Psoas muscle (tissue), 7 donors: ENCODE measurements at regions not wholly inside any gene's neighbourhood (a gene's known extent, or its start where the extent isn't known, plus 50 kb on each side); places are given as distances from the start of the nearest gene placed in this dataset.

Source experiments
- ATAC-seq, 4 donors: fragments of 200-7000 bp; cut with Tn5 transposase; one replicate each; pipeline ENCODE4 v1.9.1; 2020; ENCODE audit warnings: moderate library complexity in 3 of 4, mild to moderate bottlenecking in 2 of 4
- DNase-seq, 2 donors: peaks; one replicate each; pipeline ENCODE4 v3.0.0-alpha.2; 2020
- H3K27ac ChIP-seq: fragments of 200-600 bp; one replicate; pipeline ENCODE4 v1.8.0; 2022
- H3K27me3 ChIP-seq, 3 donors: fragments of 200-600 bp in 1 of 3; one replicate each; pipeline versions ENCODE4 v1.6.1 to v1.8.0; 2013 to 2022; ENCODE audit warnings: low read length in 2 of 3, mild to moderate bottlenecking in 2 of 3, moderate library complexity in 1 of 3; ENCODE audit not compliant: insufficient read depth in 3 of 3
- H3K36me3 ChIP-seq, 2 donors: fragments of 200-600 bp in 1 of 2; one replicate each; pipeline versions ENCODE4 v1.6.1 to v1.8.0; 2013 to 2022; ENCODE audit warnings: low read depth in 1 of 2, mild to moderate bottlenecking in 1 of 2, moderate library complexity in 1 of 2; ENCODE audit not compliant: insufficient read depth in 1 of 2
- H3K4me1 ChIP-seq: fragments of 200-600 bp; one replicate; pipeline ENCODE4 v1.8.0; 2022
- H3K4me3 ChIP-seq: fragments of 200-600 bp; one replicate; pipeline ENCODE4 v1.8.0; 2022; ENCODE audit warnings: mild to moderate bottlenecking
- H3K9me3 ChIP-seq: fragments of 200-600 bp; one replicate; pipeline ENCODE4 v1.8.0; 2022
- CTCF ChIP-seq: fragments of 200-600 bp; IDR thresholded peaks from one replicate; pipeline ENCODE4 v1.8.0; 2022; ENCODE audit warnings: antibody characterized with exemption
- WGBS, 3 donors: extraction: QIAGEN DNeasy Blood & Tissue Kit; methylation state at CpG; one replicate each; pipeline versions ENCODE4 v1.1.6 to v1.1.7; 2013; 5-methylcytosine and 5-hydroxymethylcytosine counted together
- intact Hi-C, 2 donors: fragments of 100-400 bp; cut with DNase I; formaldehyde crosslinking; loops; one replicate each; pipeline versions ENCODE4 v1.11.0 to v1.14.2; 2022
- donor health status: healthy with polysubstance abuse.
- donor health status: DM: no; HTN: no; CAD: no; lungs with moderate emphysema.
- donor health status: Bipolar disorder and iron deficiency.
- donor health status: healthy.
- donor health status: DM: yes; HTN: yes; CAD: no.
- donor health status: DM: no; HTN: no; CAD: no.
- donor health status: DM: yes; HTN: yes; CAD: no.

- Histone ChIP-seq H3K27me3 (no peaks in the 10 kb centered on the region), H3K9me3 (no peaks in the 10 kb centered on the region), H3K36me3 (no peaks in the 10 kb centered on the region), H3K4me1 (no peaks in the 10 kb centered on the region), H3K27ac (no peak overlapping the region), H3K4me3 (no peak overlapping the region)
- ATAC-seq: no peak
- intact Hi-C loops: no loop called here
- TF ChIP-seq CTCF: no peak
- DNase-seq: no peak
These were observed 841.3 kb downstream of the PDHA2 start for GRCh38 chr4:96681218-96681617.

GRCh38 chr4:96685691-96686090 is 845.8 kb downstream of the PDHA2 start:
- H3K4me1 ChIP-seq: no peaks in the 10 kb centered on the region
- H3K27ac ChIP-seq: no peak overlapping the region
- no peaks in the 10 kb centered on the region for H3K27me3 ChIP-seq
- H3K4me3 ChIP-seq: no peak overlapping the region
- no peaks in the 10 kb centered on the region for H3K9me3 ChIP-seq
- no peak for TF ChIP-seq CTCF
- H3K36me3 ChIP-seq: no peaks in the 10 kb centered on the region
- ATAC-seq (no peak), DNase-seq (no peak)
- intact Hi-C loops: no loop called here
- 84 to 91% (median 90%) methylated on average over 7 of the region's 7 CpGs for WGBS, 3 donors

GRCh38 chr4:96691521-96691920 is 851.6 kb downstream of the PDHA2 start:
- no peak for TF ChIP-seq CTCF

GRCh38 chr4:96698831-96699230 is 858.9 kb downstream of the PDHA2 start:
- H3K4me3 ChIP-seq: no peak overlapping the region
- H3K9me3 ChIP-seq: no peaks in the 10 kb centered on the region
- H3K27ac ChIP-seq: no peak overlapping the region
- DNase-seq: no peak
- no peaks in the 10 kb centered on the region for H3K36me3 ChIP-seq
- 68 to 81% (median 74%) methylated on average over 2 of the region's 2 CpGs for WGBS, 3 donors
- intact Hi-C loops: no loop called here
- H3K4me1 ChIP-seq: no peaks in the 10 kb centered on the region
- H3K27me3 ChIP-seq: no peaks in the 10 kb centered on the region
- no peak for ATAC-seq
- TF ChIP-seq CTCF: no peak

More at GRCh38 chr4:96691521-96691920, 851.6 kb downstream of the PDHA2 start:
- H3K4me3 ChIP-seq: no peak overlapping the region
- DNase-seq: no peak
- H3K36me3 ChIP-seq: no peaks in the 10 kb centered on the region
- no peak overlapping the region for H3K27ac ChIP-seq
- H3K9me3 ChIP-seq: no peaks in the 10 kb centered on the region
- 81 to 88% (median 81%) methylated on average over 5 of the region's 5 CpGs for WGBS, 3 donors
- no peak for ATAC-seq
- intact Hi-C loops: no loop called here
- no peaks in the 10 kb centered on the region for H3K4me1 ChIP-seq
- H3K27me3 ChIP-seq: no peaks in the 10 kb centered on the region

GRCh38 chr4:96703265-96703664 is 863.4 kb downstream of the PDHA2 start:
- H3K4me1 ChIP-seq: no peaks in the 10 kb centered on the region
- no peak overlapping the region for H3K27ac ChIP-seq
- ATAC-seq: no peak
- no peaks in the 10 kb centered on the region for H3K36me3 ChIP-seq
- H3K27me3 ChIP-seq: no peaks in the 10 kb centered on the region
- no peak overlapping the region for H3K4me3 ChIP-seq
- WGBS, 3 donors: 38 to 62% (median 56%) methylated on average over 2 of the region's 2 CpGs
- TF ChIP-seq CTCF: no peak
- intact Hi-C loops: no loop called here
- no peaks in the 10 kb centered on the region for H3K9me3 ChIP-seq
- DNase-seq: no peak
